T-cell (primary cell): ENCODE measurements at regions not wholly inside any gene's neighbourhood (a gene's known extent, or its start where the extent isn't known, plus 50 kb on each side); places are given as distances from the start of the nearest gene placed in this dataset.

Experiments
- ATAC-seq, 4 experiments: fragments of 200-7000 bp in 3 of 4; fragments of 150-1000 bp in 1 of 4; cut with Tn5 transposase; replicated peaks in 1 of 4; 1 replicate in 3 of 4; 2 replicates in 1 of 4; pipeline ENCODE4 v1.10.0; 2021; ENCODE audit warnings: moderate library complexity in 3 of 4, mild to moderate bottlenecking in 2 of 4, moderate number of reproducible peaks in 1 of 4
- CTCF ChIA-PET, 2 donors: fragments of 300-600 bp; sonication (Branson Sonifier 250); formaldehyde crosslinking; loops; one replicate each; lab custom pipeline; 2022; ENCODE audit warnings: antibody characterized with exemption in 2 of 2; lab: Charles Lee
- POLR2A ChIA-PET, 2 donors: fragments of 300-600 bp; sonication (Branson Sonifier 250); formaldehyde crosslinking; loops; one replicate each; lab custom pipeline; 2022; ENCODE audit warnings: antibody characterized with exemption in 2 of 2; lab: Charles Lee
- DNase-seq, 35 experiments: peaks; one replicate each; pipeline versions ENCODE4 v3.0.0 to v3.0.0-alpha.2; 2013 to 2023
- H3K27ac ChIP-seq: one replicate; pipeline ENCODE4 v1.5.1; 2013; ENCODE audit warnings: low read length
- H3K27me3 ChIP-seq, 2 experiments: replicated peaks in 1 of 2; 1 replicate in 1 of 2; 2 replicates in 1 of 2; pipeline versions ENCODE4 v1.6.1 to v1.7.0; 2013; ENCODE audit warnings: low read length in 1 of 2, mixed read lengths in 1 of 2; ENCODE audit not compliant: control insufficient read depth in 2 of 2, insufficient read depth in 2 of 2; ENCODE audit errors: extremely low read depth in 1 of 2
- H3K36me3 ChIP-seq, 2 donors: 1 replicate in 1 of 2; 2 replicates in 1 of 2; pipeline versions ENCODE4 v1.6.1 to v1.7.0; 2013; ENCODE audit warnings: low read length in 1 of 2; ENCODE audit not compliant: control insufficient read depth in 2 of 2, insufficient read depth in 1 of 2; ENCODE audit errors: extremely low read depth in 1 of 2
- H3K4me1 ChIP-seq, 2 experiments: 1 replicate in 1 of 2; 2 replicates in 1 of 2; pipeline versions ENCODE4 v1.6.1 to v1.7.0; 2013; ENCODE audit warnings: low read length in 2 of 2, mixed read lengths in 1 of 2; ENCODE audit not compliant: insufficient read depth in 2 of 2, control insufficient read depth in 1 of 2; ENCODE audit errors: extremely low read depth in 1 of 2
- H3K4me3 ChIP-seq, 2 donors: 1 replicate in 1 of 2; 2 replicates in 1 of 2; pipeline versions ENCODE4 v1.5.1 to v1.7.0; 2013; ENCODE audit warnings: mild to moderate bottlenecking in 2 of 2, low read length in 1 of 2, moderate library complexity in 1 of 2; ENCODE audit not compliant: control insufficient read depth in 1 of 2; ENCODE audit errors: extremely low read depth in 1 of 2
- H3K9me3 ChIP-seq: 2 replicates; pipeline ENCODE4 v1.7.0; 2013
- H3K27ac Mint-ChIP-seq, 2 donors: one replicate each; pipeline ENCODE4 v1.8.0; 2020 to 2021; ENCODE audit warnings: mild to moderate bottlenecking in 2 of 2, mixed read lengths in 2 of 2
- H3K27me3 Mint-ChIP-seq, 2 donors: one replicate each; pipeline ENCODE4 v1.8.0; 2021 to 2022; ENCODE audit warnings: mixed read lengths in 2 of 2
- H3K36me3 Mint-ChIP-seq: one replicate; pipeline ENCODE4 v1.8.0; 2021; ENCODE audit warnings: mixed read lengths
- H3K4me1 Mint-ChIP-seq, 3 donors: one replicate each; pipeline ENCODE4 v1.8.0; 2020 to 2022; ENCODE audit warnings: mixed read lengths in 3 of 3, mild to moderate bottlenecking in 1 of 3
- H3K4me3 Mint-ChIP-seq, 3 donors: one replicate each; pipeline ENCODE4 v1.8.0; 2020 to 2022; ENCODE audit warnings: mild to moderate bottlenecking in 3 of 3, mixed read lengths in 3 of 3, moderate library complexity in 3 of 3
- H3K9me3 Mint-ChIP-seq, 3 donors: one replicate each; pipeline ENCODE4 v1.8.0; 2020 to 2022; ENCODE audit warnings: mixed read lengths in 3 of 3
- whole genome bisulfite sequencing: methylation state at CpG from one replicate; pipeline ENCODE4 v1.1.5; 2013; ENCODE audit warnings: missing lambda C conversion rate; ENCODE audit not compliant: insufficient coverage; 5-methylcytosine and 5-hydroxymethylcytosine counted together

- Mint-ChIP-seq H3K27me3 (peaks cover 3 to 7% of the 10 kb centered on the region in 2 donors), H3K4me3 (no peak overlapping the region), H3K4me1 (peaks cover 0 to 14% (median 4%) of the 10 kb centered on the region in 3 donors), H3K27ac (no peak overlapping the region), H3K9me3 (peaks cover 0 to 7% (median 4%) of the 10 kb centered on the region in 3 donors), H3K36me3 (no peaks in the 10 kb centered on the region)
- H3K27ac ChIP-seq: no peak overlapping the region
- POLR2A ChIA-PET: interaction anchor here in 1 of 2 donors (0.7 kb wide), 1 partner anchor 460 kb away, joined by 3 read pairs; no protein-coding TSS in a partner anchor
- H3K27me3 ChIP-seq: peaks cover 0 to 3% of the 10 kb centered on the region in 2 experiments
- CTCF ChIA-PET: interaction anchor here (0.6 kb wide), 2 partner anchors 10 to 1926 kb away, joined by 4 to 9 read pairs; no protein-coding TSS in a partner anchor
- peaks cover 0 to 3% of the 10 kb centered on the region in 2 experiments for H3K4me1 ChIP-seq
- no peaks in the 10 kb centered on the region for H3K9me3 ChIP-seq
- ATAC-seq (no peak), DNase-seq (no peak)
- 61% methylated on average over 2 of the region's 9 CpGs for WGBS
- H3K4me3 ChIP-seq: no peak overlapping the region
- H3K36me3 ChIP-seq: no peaks in the 10 kb centered on the region
Measured at GRCh38 chr14:31965735-31966598, 111.1 kb upstream of the ARHGAP5 start.

DNA sequence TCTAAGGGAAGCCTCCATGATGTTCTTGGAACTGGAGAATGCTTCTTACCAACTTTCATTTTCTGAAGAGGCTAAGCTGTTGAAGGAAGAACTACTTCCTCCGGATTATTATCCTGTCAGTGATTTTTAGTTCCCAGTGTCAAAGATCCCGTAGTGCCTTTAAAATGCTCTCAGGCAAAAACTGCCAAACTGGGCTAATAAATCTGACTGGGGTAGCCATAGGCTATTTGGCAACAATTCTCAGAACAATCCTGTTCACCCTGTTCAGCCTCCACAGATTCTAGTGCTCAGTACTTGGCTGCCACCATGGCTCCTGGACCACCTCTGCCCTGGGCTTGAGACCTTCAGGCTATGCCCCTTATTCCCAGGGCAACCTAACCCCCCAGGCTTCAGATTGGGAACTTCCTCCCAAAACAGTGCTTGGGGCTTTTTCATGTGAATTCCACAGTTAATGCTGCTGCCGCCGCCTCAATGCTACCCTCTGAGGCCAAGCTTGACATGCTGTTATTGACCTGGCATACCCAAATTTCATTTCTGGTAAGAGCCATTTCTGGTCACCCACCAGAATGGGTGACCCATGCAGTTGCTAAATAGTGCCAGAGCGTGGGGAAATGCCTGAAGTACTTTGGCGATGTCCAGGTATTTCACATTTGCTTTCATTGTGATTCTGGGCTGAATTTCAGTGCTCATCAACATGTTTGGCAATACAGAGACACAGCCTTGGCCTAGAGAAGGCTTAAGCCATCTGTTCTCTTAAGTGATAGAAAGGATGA is 110.0 kb upstream of the ARHGAP5 start:
- WGBS: 93% methylated on average over 6 of the region's 6 CpGs
- no peak for ATAC-seq
- no peaks in the 10 kb centered on the region for H3K36me3 ChIP-seq
- peaks cover 0 to 3% of the 10 kb centered on the region in 2 experiments for H3K4me1 ChIP-seq
- Mint-ChIP-seq H3K36me3 (no peaks in the 10 kb centered on the region), H3K27ac (no peak overlapping the region), H3K4me1 (peaks cover 0 to 14% (median 4%) of the 10 kb centered on the region in 3 donors), H3K9me3 (peaks cover 0 to 10% (median 0%) of the 10 kb centered on the region in 3 donors), H3K27me3 (no peaks in the 10 kb centered on the region), H3K4me3 (no peak overlapping the region)
- no peak overlapping the region for H3K27ac ChIP-seq
- ChIA-PET CTCF (no interaction called here), POLR2A (no interaction called here)
- H3K4me3 ChIP-seq: no peak overlapping the region
- no peaks in the 10 kb centered on the region for H3K9me3 ChIP-seq
- DNase-seq: no peak
- H3K27me3 ChIP-seq: peaks cover 0 to 3% of the 10 kb centered on the region in 2 experiments

DNA sequence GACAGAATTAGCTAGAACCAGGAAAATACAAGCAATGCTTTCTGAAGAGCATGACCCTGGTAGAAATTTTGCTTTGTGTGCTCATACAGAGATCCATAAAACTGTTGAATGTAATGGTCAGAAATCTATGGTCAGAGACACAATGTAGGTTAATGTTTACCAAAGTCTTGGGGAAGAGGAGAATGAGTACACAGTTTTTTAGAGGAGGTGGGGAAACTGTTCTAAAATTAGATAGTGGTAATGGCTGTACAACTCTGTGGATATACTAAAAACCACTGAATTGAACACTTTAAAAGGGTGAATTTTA is 109.5 kb upstream of the ARHGAP5 start:
- Histone ChIP-seq H3K4me3 (no peak overlapping the region), H3K27me3 (peaks cover 0 to 3% of the 10 kb centered on the region in 2 experiments), H3K27ac (no peak overlapping the region), H3K4me1 (peaks cover 0 to 3% of the 10 kb centered on the region in 2 experiments), H3K36me3 (no peaks in the 10 kb centered on the region), H3K9me3 (no peaks in the 10 kb centered on the region)
- Mint-ChIP-seq H3K36me3 (no peaks in the 10 kb centered on the region), H3K27ac (no peak overlapping the region), H3K27me3 (no peaks in the 10 kb centered on the region), H3K4me1 (peaks cover 0 to 14% (median 4%) of the 10 kb centered on the region in 3 donors), H3K4me3 (no peak overlapping the region), H3K9me3 (peaks cover 0 to 10% (median 0%) of the 10 kb centered on the region in 3 donors)
- ATAC-seq (no peak), DNase-seq (no peak)
- ChIA-PET CTCF (no interaction called here), POLR2A (no interaction called here)

GRCh38 chr14:31968107-31968810 is 108.8 kb upstream of the ARHGAP5 start:
- ChIA-PET POLR2A (no interaction called here), CTCF (no interaction called here)
- Mint-ChIP-seq H3K27me3 (no peaks in the 10 kb centered on the region), H3K4me1 (peaks cover 0 to 14% (median 4%) of the 10 kb centered on the region in 3 donors), H3K4me3 (no peak overlapping the region), H3K36me3 (no peaks in the 10 kb centered on the region), H3K27ac (no peak overlapping the region), H3K9me3 (peaks cover 0 to 10% (median 0%) of the 10 kb centered on the region in 3 donors)
- no peak overlapping the region for H3K27ac ChIP-seq
- no peaks in the 10 kb centered on the region for H3K9me3 ChIP-seq
- H3K36me3 ChIP-seq: no peaks in the 10 kb centered on the region
- H3K27me3 ChIP-seq: peaks cover 0 to 3% of the 10 kb centered on the region in 2 experiments
- no peak overlapping the region for H3K4me3 ChIP-seq
- peaks cover 0 to 3% of the 10 kb centered on the region in 2 experiments for H3K4me1 ChIP-seq
- DNase-seq (no peak), ATAC-seq (no peak)
- 80% methylated on average over 3 of the region's 4 CpGs for WGBS

DNA sequence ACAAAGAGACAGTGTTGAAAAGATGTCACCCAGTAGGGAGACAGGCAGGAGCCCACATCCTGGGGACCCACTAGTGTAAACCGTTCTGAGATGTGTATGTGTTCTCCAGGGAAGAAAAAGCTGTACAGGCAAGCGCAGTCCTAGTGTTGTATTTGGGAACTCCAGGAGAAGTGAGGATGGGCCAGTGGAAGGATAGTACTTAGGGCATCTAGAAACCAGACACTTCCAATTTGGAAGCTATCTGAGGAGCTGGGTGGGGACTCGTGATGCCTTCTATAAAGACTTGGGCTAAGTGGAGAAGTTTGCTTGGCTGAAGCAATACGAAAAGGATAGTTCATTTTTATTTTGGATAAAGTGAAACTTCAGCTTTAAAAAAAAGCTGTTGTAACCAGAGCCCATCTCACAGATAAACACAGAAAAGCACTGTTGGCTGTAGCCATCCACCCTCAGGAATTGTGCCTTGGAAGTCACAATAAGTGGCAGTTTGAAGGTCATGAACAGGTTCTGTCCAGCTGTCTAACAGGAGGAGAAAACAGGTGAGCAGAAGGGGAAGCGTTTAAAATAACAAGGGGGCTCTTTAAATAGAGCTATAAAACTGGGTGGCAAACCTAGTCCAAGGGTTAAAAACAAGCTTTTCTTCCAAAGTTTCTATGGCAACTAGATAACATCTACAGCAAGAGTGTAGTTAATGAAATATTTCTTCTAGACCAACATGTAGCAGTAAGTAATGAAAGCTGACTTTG is 108.0 kb upstream of the ARHGAP5 start:
- Histone ChIP-seq H3K4me3 (no peak overlapping the region), H3K27me3 (peaks cover 0 to 8% of the 10 kb centered on the region in 2 experiments), H3K4me1 (peaks cover 0 to 3% of the 10 kb centered on the region in 2 experiments), H3K36me3 (no peaks in the 10 kb centered on the region), H3K9me3 (no peaks in the 10 kb centered on the region), H3K27ac (no peak overlapping the region)
- WGBS: 74% methylated on average over 2 of the region's 5 CpGs
- POLR2A ChIA-PET: no interaction called here
- DNase-seq: no peak
- H3K4me3 Mint-ChIP-seq: no peak overlapping the region
- H3K36me3 Mint-ChIP-seq: no peaks in the 10 kb centered on the region
- CTCF ChIA-PET: no interaction called here
- no peaks in the 10 kb centered on the region for H3K27me3 Mint-ChIP-seq
- peaks cover 0 to 14% (median 4%) of the 10 kb centered on the region in 3 donors for H3K4me1 Mint-ChIP-seq
- no peak for ATAC-seq
- no peak overlapping the region for H3K27ac Mint-ChIP-seq
- peaks cover 0 to 10% (median 0%) of the 10 kb centered on the region in 3 donors for H3K9me3 Mint-ChIP-seq
